Large intestine (tissue), 3 donors: ENCODE measurements at regions not wholly inside any gene's neighbourhood (a gene's known extent, or its start where the extent isn't known, plus 50 kb on each side); places are given as distances from the start of the nearest gene placed in this dataset.
"Not testable (repeated sequence)": the region's sequence is repeated elsewhere in the genome, so short reads cannot be mapped to it uniquely, and the experiment has no call there.

Experiments used
- DNase-seq, 2 donors: peaks; one replicate each; pipeline versions ENCODE4 v3.0.0 to v3.0.0-alpha.2; 2013
- H3K27ac ChIP-seq: one replicate; pipeline ENCODE4 v1.5.1; 2013; ENCODE audit warnings: low read length
- H3K27me3 ChIP-seq: 2 replicates; pipeline ENCODE4 v1.6.1; 2013; ENCODE audit warnings: low read length; ENCODE audit not compliant: control insufficient read depth, insufficient read depth
- H3K36me3 ChIP-seq: 2 replicates; pipeline ENCODE4 v1.6.1; 2013; ENCODE audit warnings: low read length; ENCODE audit not compliant: control insufficient read depth, insufficient read depth
- H3K4me1 ChIP-seq: one replicate; pipeline ENCODE4 v1.6.1; 2013; ENCODE audit warnings: low read length; ENCODE audit not compliant: control insufficient read depth, insufficient read depth
- H3K4me3 ChIP-seq: one replicate; pipeline ENCODE4 v1.5.1; 2013; ENCODE audit warnings: low read length
- H3K9me3 ChIP-seq: one replicate; pipeline ENCODE4 v1.6.1; 2013; ENCODE audit warnings: mild to moderate bottlenecking, low read depth, low read length, moderate library complexity; ENCODE audit not compliant: control insufficient read depth
- WGBS: methylation state at CpG from one replicate; pipeline ENCODE4 v1.1.5; 2013; ENCODE audit warnings: low lambda C conversion rate; ENCODE audit not compliant: insufficient coverage; 5-methylcytosine and 5-hydroxymethylcytosine counted together

- not testable (repeated sequence) for H3K4me1 ChIP-seq, DNase-seq, H3K27ac ChIP-seq, H3K27me3 ChIP-seq, H3K9me3 ChIP-seq, H3K36me3 ChIP-seq, H3K4me3 ChIP-seq
- WGBS: no CpG with 5 or more reads among the region's 5 CpGs
Observed at GRCh38 chr2:181737302-181737701, 57.0 kb upstream of the NEUROD1 start.

GRCh38 chr2:181738074-181738473, 57.8 kb upstream of the NEUROD1 start:
- WGBS: 20% methylated on average over 1 of the region's 2 CpGs
- H3K27me3 ChIP-seq: no peaks in the 10 kb centered on the region
- H3K9me3 ChIP-seq: no peaks in the 10 kb centered on the region
- no peak overlapping the region for H3K4me3 ChIP-seq
- DNase-seq: no peak
- H3K4me1 ChIP-seq: peaks cover 3% of the 10 kb centered on the region
- H3K27ac ChIP-seq: no peak overlapping the region
- H3K36me3 ChIP-seq: no peaks in the 10 kb centered on the region

GRCh38 chr2:181738563-181738962, 58.2 kb upstream of the NEUROD1 start:
- Histone ChIP-seq H3K4me3 (no peak overlapping the region), H3K27me3 (no peaks in the 10 kb centered on the region), H3K36me3 (no peaks in the 10 kb centered on the region), H3K27ac (no peak overlapping the region), H3K4me1 (peaks cover 3% of the 10 kb centered on the region), H3K9me3 (no peaks in the 10 kb centered on the region)
- WGBS: 29% methylated on average over 1 of the region's 4 CpGs
- DNase-seq: peak; percentile 12 to 51

- Histone ChIP-seq H3K36me3 (no peaks in the 10 kb centered on the region), H3K9me3 (no peaks in the 10 kb centered on the region), H3K4me3 (no peak overlapping the region), H3K27ac (no peak overlapping the region), H3K4me1 (peaks cover 3% of the 10 kb centered on the region), H3K27me3 (no peaks in the 10 kb centered on the region)
- no peak for DNase-seq
- WGBS: 100% methylated on average over 1 of the region's 1 CpG
Observed at GRCh38 chr2:181741756-181742155, 61.4 kb upstream of the NEUROD1 start.

- no peak for DNase-seq
- Histone ChIP-seq H3K27me3 (no peaks in the 10 kb centered on the region), H3K27ac (no peak overlapping the region), H3K4me3 (no peak overlapping the region), H3K36me3 (no peaks in the 10 kb centered on the region), H3K9me3 (no peaks in the 10 kb centered on the region), H3K4me1 (peaks cover 3% of the 10 kb centered on the region)
- WGBS: 45% methylated on average over 3 of the region's 3 CpGs
Observed at GRCh38 chr2:181742361-181742760, 62.0 kb upstream of the NEUROD1 start.

GRCh38 chr2:181742922-181743722, 62.8 kb upstream of the NEUROD1 start:
- 41% methylated on average over 3 of the region's 6 CpGs for WGBS
- H3K27me3 ChIP-seq: no peaks in the 10 kb centered on the region
- no peaks in the 10 kb centered on the region for H3K36me3 ChIP-seq
- peaks cover under 1% of the 10 kb centered on the region for H3K4me1 ChIP-seq
- peak; percentile 41 to 50 for DNase-seq
- H3K9me3 ChIP-seq: no peaks in the 10 kb centered on the region
- H3K27ac ChIP-seq: no peak overlapping the region
- no peak overlapping the region for H3K4me3 ChIP-seq

GRCh38 chr2:181743723-181744031, 63.4 kb upstream of the NEUROD1 start:
- no peak overlapping the region for H3K4me3 ChIP-seq
- H3K9me3 ChIP-seq: no peaks in the 10 kb centered on the region
- no peaks in the 10 kb centered on the region for H3K4me1 ChIP-seq
- WGBS: 60% methylated on average over 2 of the region's 2 CpGs
- H3K27ac ChIP-seq: no peak overlapping the region
- H3K36me3 ChIP-seq: no peaks in the 10 kb centered on the region
- no peak for DNase-seq
- H3K27me3 ChIP-seq: no peaks in the 10 kb centered on the region

- no peak for DNase-seq
- 100% methylated on average over 3 of the region's 3 CpGs for WGBS
Observed at GRCh38 chr2:181745796-181746540, 65.7 kb upstream of the NEUROD1 start.

GRCh38 chr2:181746844-181747243, 66.5 kb upstream of the NEUROD1 start:
- no peak overlapping the region for H3K27ac ChIP-seq
- H3K4me3 ChIP-seq: no peak overlapping the region
- DNase-seq: no peak
- no peaks in the 10 kb centered on the region for H3K27me3 ChIP-seq
- WGBS: 75% methylated on average over 1 of the region's 2 CpGs
- H3K4me1 ChIP-seq: no peaks in the 10 kb centered on the region
- H3K36me3 ChIP-seq: no peaks in the 10 kb centered on the region
- no peaks in the 10 kb centered on the region for H3K9me3 ChIP-seq

More at GRCh38 chr2:181745796-181746540, 65.7 kb upstream of the NEUROD1 start:
- H3K27me3 ChIP-seq: no peaks in the 10 kb centered on the region
- H3K4me1 ChIP-seq: no peaks in the 10 kb centered on the region
- no peaks in the 10 kb centered on the region for H3K9me3 ChIP-seq
- no peaks in the 10 kb centered on the region for H3K36me3 ChIP-seq
- H3K27ac ChIP-seq: no peak overlapping the region
- H3K4me3 ChIP-seq: no peak overlapping the region

GRCh38 chr2:181750305-181750704, 70.0 kb upstream of the NEUROD1 start:
- no CpG with 5 or more reads among the region's 8 CpGs for WGBS
- Histone ChIP-seq H3K27me3 (no peaks in the 10 kb centered on the region), H3K9me3 (no peaks in the 10 kb centered on the region)

More at GRCh38 chr2:181750305-181750704, 70.0 kb upstream of the NEUROD1 start:
- DNase-seq: no peak
- Histone ChIP-seq H3K4me3 (no peak overlapping the region), H3K27ac (no peak overlapping the region), H3K36me3 (no peaks in the 10 kb centered on the region), H3K4me1 (no peaks in the 10 kb centered on the region)
